ENCODE measurements at regions not wholly inside any gene's neighbourhood (a gene's known extent, or its start where the extent isn't known, plus 50 kb on each side); places are given as distances from the start of the nearest gene placed in this dataset.

DNA sequence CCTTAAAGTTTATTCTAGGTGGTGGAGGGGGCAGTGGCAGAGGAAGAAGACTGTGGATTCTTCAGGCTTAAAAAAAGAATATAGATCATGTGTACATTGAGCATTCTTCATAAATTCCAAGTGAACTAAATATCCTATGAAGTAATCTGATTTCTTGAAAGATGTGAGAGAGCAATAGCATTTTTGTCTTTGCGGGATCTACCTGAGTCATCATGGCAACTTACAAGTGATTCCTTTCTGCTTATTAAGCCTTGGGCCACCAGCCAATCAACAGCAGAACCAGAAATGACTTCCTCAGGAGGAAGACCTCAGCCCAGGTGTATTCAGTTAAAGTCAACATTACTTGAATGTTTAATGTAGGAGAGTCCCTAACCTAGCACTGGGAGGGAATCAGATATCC lies 756.9 kb downstream of the TFAP2A start:
- TF ChIP-seq CTCF (conservative IDR thresholded peaks at IDR 0.05; ENCODE audit: low read depth, low read length) (no peak), RFX5 (IDR thresholded peaks at IDR 0.05; ENCODE audit: low read depth, low read length) (no peak), CEBPB (IDR thresholded peaks at IDR 0.05; ENCODE audit: low read depth, low read length) (no peak), NFE2L2 (IDR thresholded peaks at IDR 0.05; ENCODE audit: low read depth, low read length) (no peak), POLR2A (IDR thresholded peaks at IDR 0.05; ENCODE audit: low read depth, low read length) (no peak), MXI1 (IDR thresholded peaks at IDR 0.05; ENCODE audit: borderline replicate concordance, low read depth, low read length) (no peak)
